Activated naive CD4-positive, alpha-beta T cell treated with anti-CD3 and anti-CD28 coated beads, Interleukin-2, amount 50 U/mL, for 24 hours (primary cell): ENCODE measurements at regions not wholly inside any gene's neighbourhood (a gene's known extent, or its start where the extent isn't known, plus 50 kb on each side); places are given as distances from the start of the nearest gene placed in this dataset.

ENCODE experiments used
- H3K27ac Mint-ChIP-seq: one replicate; pipeline ENCODE4 v1.8.0; 2021; ENCODE audit warnings: mild to moderate bottlenecking, mixed read lengths
- H3K27me3 Mint-ChIP-seq: one replicate; pipeline ENCODE4 v1.8.0; 2021; ENCODE audit warnings: mixed read lengths
- H3K36me3 Mint-ChIP-seq: one replicate; pipeline ENCODE4 v1.8.0; 2021; ENCODE audit warnings: mixed read lengths
- H3K4me1 Mint-ChIP-seq: one replicate; pipeline ENCODE4 v1.8.0; 2021; ENCODE audit warnings: mixed read lengths
- H3K4me3 Mint-ChIP-seq: one replicate; pipeline ENCODE4 v1.8.0; 2021; ENCODE audit warnings: mild to moderate bottlenecking, mixed read lengths
- H3K9me3 Mint-ChIP-seq: one replicate; pipeline ENCODE4 v1.8.0; 2021; ENCODE audit warnings: mixed read lengths

DNA sequence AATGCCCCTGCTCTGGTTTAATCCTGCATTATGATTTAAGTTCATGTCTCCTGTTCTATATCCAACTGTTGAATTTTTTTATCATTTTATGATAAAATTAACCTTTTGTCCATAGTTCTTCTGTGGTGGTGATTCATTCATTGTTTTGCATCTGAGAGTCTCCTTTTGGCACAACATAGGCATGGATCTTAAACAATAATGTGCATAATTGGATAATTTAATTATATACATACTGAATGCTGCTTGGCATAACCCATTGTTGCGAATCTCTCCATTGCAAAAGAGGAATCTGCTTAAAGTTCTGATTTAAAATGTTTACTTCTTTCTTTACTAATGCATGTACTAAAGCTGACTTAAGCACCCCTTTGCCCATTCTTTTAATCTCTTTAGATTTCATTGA, 2788.4 kb downstream of the PCDH9 start:
- no peaks in the 10 kb centered on the region for H3K4me1 Mint-ChIP-seq
- no peak overlapping the region for H3K27ac Mint-ChIP-seq
- no peaks in the 10 kb centered on the region for H3K27me3 Mint-ChIP-seq
- no peaks in the 10 kb centered on the region for H3K36me3 Mint-ChIP-seq
- H3K4me3 Mint-ChIP-seq, result no peak overlapping the region
- H3K9me3 Mint-ChIP-seq, result peaks cover 4% of the 10 kb centered on the region

DNA sequence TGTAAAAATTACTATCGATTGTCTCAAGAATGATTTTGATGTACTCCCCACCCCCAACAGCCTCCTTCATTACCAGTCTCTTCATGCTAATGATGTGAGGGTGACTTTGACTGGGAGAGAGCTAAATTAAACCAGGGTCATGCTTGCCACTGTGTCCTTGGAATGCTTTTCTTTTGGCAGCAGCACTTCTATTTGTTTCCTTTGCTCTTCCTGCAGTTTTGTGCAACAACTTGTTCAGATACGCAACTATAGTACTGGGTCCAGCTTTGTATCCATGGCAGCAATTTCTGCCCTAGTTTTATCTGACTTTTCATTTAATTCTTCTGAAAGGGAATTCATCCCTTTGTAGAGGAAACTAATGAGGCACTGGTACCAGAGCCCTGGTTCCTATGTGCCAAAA, 2792.1 kb downstream of the PCDH9 start:
- peaks cover 4% of the 10 kb centered on the region for H3K9me3 Mint-ChIP-seq
- no peaks in the 10 kb centered on the region for H3K27me3 Mint-ChIP-seq
- no peaks in the 10 kb centered on the region for H3K36me3 Mint-ChIP-seq
- H3K27ac Mint-ChIP-seq, result no peak overlapping the region
- H3K4me3 Mint-ChIP-seq, result no peak overlapping the region
- no peaks in the 10 kb centered on the region for H3K4me1 Mint-ChIP-seq

DNA sequence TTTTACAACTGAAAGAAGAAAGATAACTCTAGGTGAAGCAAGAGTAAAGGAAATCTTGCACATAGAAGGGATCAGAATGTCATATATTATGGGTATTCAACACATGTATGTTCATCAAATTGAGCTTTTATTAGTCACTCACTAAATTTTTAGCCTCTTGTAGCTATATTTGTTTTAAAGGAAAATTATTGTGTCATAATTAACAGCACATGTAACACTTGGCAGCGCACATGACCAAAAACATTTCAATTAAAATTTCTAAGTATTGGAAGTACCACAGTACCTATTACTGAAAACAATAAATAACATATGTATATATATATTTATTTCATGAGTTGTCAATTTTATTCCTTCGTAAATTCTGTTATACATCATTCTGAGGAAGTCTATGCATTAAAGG, 2800.4 kb downstream of the PCDH9 start:
- no peak overlapping the region for H3K4me3 Mint-ChIP-seq
- H3K27me3 Mint-ChIP-seq, result no peaks in the 10 kb centered on the region
- H3K27ac Mint-ChIP-seq, result no peak overlapping the region
- no peaks in the 10 kb centered on the region for H3K4me1 Mint-ChIP-seq
- no peaks in the 10 kb centered on the region for H3K9me3 Mint-ChIP-seq
- no peaks in the 10 kb centered on the region for H3K36me3 Mint-ChIP-seq

DNA sequence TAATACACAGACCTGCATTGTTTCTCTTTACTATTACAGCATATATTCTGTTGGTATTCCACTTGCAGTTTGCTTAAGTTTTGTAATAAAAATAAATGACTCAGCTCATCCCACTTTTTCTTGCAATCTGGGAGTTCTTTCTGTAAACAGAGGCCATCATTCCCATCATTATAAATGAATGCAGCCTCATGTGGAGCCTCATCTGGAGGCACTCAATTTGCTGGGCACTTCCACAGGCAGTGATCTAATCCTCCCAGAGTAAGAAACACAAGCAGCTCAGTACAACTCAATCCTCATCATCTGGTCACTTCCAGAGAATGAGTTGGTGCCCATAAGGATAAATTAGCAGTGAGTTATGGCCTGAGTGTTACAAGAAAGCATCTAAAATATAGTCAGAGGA, 2801.9 kb downstream of the PCDH9 start:
- Mint-ChIP-seq H3K4me1 (no peaks in the 10 kb centered on the region), H3K9me3 (no peaks in the 10 kb centered on the region), H3K36me3 (no peaks in the 10 kb centered on the region), H3K27ac (no peak overlapping the region), H3K27me3 (no peaks in the 10 kb centered on the region), H3K4me3 (no peak overlapping the region)

DNA sequence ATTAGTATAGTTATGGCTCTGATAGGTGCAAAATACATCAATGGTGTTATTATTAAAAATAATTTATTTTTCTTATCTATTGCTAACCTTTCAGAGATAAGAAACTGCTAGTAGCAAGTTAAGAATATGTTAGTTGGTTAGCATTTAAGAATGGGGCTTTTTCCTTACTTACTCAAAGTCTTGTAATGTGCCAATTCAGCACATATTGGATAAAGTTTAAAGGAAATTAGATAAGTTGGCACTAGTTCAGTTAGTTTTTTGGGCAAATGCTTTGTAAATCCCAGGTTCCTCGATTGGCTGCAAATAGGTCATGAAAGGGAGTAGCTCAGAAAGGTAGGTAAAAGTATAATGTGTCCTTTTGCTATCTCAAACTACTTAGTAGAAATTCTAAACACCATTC, 2806.7 kb downstream of the PCDH9 start:
- no peak overlapping the region for H3K27ac Mint-ChIP-seq
- no peaks in the 10 kb centered on the region for H3K36me3 Mint-ChIP-seq
- no peak overlapping the region for H3K4me3 Mint-ChIP-seq
- no peaks in the 10 kb centered on the region for H3K9me3 Mint-ChIP-seq
- no peaks in the 10 kb centered on the region for H3K27me3 Mint-ChIP-seq
- no peaks in the 10 kb centered on the region for H3K4me1 Mint-ChIP-seq

DNA sequence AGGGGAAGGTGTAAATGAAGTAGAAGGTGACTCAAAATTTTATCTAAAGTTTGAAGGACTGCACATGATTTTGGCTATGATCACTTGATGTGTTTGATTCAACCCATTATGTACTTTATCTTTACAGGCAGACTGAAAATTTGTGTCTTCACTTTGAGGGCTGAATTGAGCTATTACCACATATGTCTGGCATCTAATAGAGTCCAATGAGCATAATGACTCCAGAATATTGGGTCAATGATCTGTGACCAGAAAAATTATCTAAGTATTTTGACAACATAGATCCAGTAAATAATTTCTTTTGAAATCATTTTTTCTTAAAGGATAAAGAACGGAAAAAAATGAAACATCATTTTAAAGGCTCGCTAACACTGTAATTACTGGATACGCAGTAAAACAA, 2810.0 kb downstream of the PCDH9 start:
- Mint-ChIP-seq H3K4me1 (no peaks in the 10 kb centered on the region), H3K27me3 (no peaks in the 10 kb centered on the region), H3K9me3 (no peaks in the 10 kb centered on the region)

DNA sequence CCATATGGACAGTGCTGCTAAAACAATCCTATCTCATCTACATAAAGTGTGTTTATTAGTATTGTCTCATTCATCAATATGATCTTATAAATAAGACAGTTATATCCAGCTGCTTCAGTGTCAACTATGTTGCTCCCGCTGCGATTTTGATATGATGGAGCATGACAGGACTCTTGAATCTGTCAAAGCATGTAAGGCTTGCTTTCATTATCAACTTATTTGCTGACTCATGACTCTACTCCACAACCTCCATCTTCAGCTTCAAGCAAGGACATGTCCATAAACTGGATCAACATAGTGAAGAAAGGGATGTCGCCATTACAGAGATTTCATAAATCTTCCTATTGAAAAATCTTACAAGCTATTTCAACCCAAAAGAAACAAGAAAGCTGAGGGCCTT, 2812.6 kb downstream of the PCDH9 start:
- Mint-ChIP-seq H3K4me3 (no peak overlapping the region), H3K4me1 (no peaks in the 10 kb centered on the region), H3K27ac (no peak overlapping the region), H3K27me3 (no peaks in the 10 kb centered on the region), H3K36me3 (no peaks in the 10 kb centered on the region), H3K9me3 (peaks cover 4% of the 10 kb centered on the region)

More for the DNA sequence above, 2810.0 kb downstream of the PCDH9 start:
- Mint-ChIP-seq H3K27ac (no peak overlapping the region), H3K4me3 (no peak overlapping the region), H3K36me3 (no peaks in the 10 kb centered on the region)

DNA sequence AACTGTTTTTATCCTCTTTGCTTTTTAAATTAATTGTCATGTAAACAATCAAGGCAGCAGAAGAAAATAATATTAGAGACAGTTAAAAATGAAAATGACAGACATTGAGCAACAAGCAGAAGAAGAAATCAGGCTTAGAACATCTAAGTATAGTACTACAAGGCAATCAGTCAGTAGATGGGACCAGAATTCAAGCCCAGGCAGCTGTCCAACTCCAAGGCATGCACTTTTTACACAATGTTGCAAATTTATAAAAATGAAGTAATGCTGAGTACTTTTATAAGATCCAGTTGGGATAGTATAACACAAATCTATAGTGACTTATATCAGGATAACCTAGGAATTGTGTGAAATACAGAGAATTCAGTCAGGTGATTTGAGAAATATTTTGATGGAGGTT, 2815.8 kb downstream of the PCDH9 start:
- no peak overlapping the region for H3K27ac Mint-ChIP-seq
- H3K27me3 Mint-ChIP-seq, result no peaks in the 10 kb centered on the region
- H3K4me3 Mint-ChIP-seq, result no peak overlapping the region
- H3K9me3 Mint-ChIP-seq, result peaks cover 4% of the 10 kb centered on the region
- H3K36me3 Mint-ChIP-seq, result no peaks in the 10 kb centered on the region
- no peaks in the 10 kb centered on the region for H3K4me1 Mint-ChIP-seq

DNA sequence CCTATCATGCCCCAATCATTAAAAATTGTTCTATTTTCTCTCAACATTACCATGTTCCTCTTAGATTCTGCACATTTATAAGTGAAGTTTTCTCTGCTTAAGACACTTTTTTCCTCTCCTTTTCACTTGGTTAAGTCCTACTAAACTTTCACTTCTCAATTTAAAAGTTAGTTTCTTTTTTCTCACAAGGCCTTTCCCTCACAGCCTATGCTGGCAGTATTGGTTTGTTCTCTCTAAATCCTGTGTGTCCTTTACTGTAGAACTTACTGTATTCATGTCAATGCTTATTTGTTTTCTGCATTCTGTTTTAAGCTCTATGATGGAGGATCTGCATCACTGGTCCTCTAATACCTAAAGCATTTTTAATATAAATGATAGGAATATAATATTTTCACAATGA, 2816.6 kb downstream of the PCDH9 start:
- no peak overlapping the region for H3K27ac Mint-ChIP-seq
- H3K36me3 Mint-ChIP-seq, result no peaks in the 10 kb centered on the region
- no peaks in the 10 kb centered on the region for H3K4me1 Mint-ChIP-seq
- H3K27me3 Mint-ChIP-seq, result no peaks in the 10 kb centered on the region
- no peak overlapping the region for H3K4me3 Mint-ChIP-seq
- peaks cover 4% of the 10 kb centered on the region for H3K9me3 Mint-ChIP-seq

DNA sequence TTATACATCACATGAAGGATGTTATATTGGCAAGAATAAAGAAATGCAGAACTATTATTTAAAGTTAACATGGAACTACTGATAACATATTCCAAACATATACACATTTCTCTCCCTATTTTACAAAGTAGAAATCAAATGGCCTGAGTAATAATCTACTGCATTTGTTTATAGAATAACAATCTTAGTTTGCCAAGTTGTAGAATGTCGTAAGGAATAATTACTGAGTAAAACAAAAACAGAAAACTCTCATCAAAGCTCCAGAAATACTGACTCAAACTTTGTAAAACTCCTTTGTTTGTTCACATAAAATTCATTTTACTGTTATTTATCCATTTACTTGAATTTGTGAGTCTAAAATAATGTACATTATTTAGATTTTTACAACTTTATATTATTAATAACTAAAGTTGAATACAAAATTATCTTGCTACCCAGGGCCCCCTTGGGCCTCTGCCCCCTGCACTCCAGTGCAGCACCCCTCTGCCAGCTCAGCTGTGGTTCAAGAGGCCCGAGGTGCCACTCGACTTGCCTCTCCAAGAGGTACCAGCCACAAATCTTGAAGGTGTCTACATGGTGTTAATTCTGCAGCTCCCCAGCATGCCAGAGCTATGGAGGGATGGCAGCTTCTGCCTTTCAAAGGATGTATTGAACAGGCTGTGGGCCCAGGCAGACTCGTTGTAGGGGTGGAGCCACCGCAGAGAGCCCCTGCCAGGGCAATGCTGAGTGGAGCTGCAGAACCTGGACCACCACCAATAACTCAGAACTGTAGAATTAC, 2819.7 kb downstream of the PCDH9 start:
- peaks cover 4% of the 10 kb centered on the region for H3K9me3 Mint-ChIP-seq
- no peak overlapping the region for H3K4me3 Mint-ChIP-seq
- H3K27ac Mint-ChIP-seq, result no peak overlapping the region
- no peaks in the 10 kb centered on the region for H3K4me1 Mint-ChIP-seq
- H3K36me3 Mint-ChIP-seq, result no peaks in the 10 kb centered on the region
- H3K27me3 Mint-ChIP-seq, result no peaks in the 10 kb centered on the region

DNA sequence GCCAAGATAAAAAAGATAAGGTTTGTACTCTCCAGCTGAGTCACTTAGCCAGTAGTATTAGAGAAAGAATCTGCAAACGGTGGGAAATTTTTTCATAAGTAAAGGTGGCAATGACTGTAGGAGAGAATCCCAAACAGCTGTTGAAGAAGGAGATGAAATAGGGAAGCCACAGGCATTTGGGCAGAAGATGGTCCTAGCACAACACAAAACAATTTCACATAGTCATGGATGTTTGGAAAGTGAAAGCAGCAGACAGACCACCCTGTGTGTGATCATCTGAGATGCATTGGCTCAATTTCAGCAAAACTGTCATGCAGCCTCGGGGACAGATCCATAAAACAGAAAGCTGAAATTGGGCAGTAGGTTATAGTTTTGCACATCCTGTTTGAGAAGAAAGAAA, 2832.4 kb downstream of the PCDH9 start:
- no peaks in the 10 kb centered on the region for H3K27me3 Mint-ChIP-seq
- H3K27ac Mint-ChIP-seq, result no peak overlapping the region
- H3K36me3 Mint-ChIP-seq, result no peaks in the 10 kb centered on the region
- no peaks in the 10 kb centered on the region for H3K9me3 Mint-ChIP-seq
- H3K4me3 Mint-ChIP-seq, result no peak overlapping the region
- H3K4me1 Mint-ChIP-seq, result no peaks in the 10 kb centered on the region

DNA sequence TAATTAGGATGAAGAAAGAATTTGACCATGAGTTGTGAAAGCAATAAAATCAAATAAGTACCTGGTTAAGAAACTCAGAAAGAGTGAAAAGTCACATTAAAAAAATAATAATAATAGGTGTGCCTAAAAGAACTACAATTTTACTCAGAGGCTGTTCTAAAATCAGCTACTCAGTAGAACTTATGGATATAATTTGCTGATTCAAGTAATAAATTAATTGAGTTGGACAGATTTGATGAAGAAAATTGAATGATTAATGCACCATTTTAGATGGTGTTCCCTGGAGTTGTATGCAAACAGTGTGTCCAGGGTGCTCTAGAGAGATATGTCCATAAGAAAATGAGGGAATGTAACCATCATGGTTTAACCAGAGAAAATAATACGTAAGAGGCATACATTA, 2852.5 kb downstream of the PCDH9 start:
- peaks cover 15% of the 10 kb centered on the region for H3K9me3 Mint-ChIP-seq

DNA sequence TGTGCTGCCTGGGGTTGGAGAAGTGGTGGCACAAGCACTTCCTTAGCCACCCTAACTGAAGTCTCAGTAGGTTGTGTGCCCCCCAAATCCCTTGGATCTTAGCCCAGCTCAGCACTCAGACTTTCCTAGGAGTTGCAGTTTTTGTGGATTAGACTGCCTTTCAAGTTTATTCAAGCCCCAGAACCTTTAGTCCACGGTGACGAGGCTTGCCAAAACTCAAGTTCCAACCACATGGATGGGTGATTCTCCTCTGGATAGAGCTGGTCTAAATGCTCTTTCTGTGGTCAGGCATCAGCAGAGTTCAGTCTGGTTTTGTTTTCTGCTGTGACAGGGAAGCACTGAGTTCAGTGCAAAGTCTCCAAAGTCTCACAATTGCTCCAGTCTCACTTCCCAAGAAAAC, 2858.7 kb downstream of the PCDH9 start:
- Mint-ChIP-seq H3K4me1 (no peaks in the 10 kb centered on the region), H3K27me3 (no peaks in the 10 kb centered on the region), H3K27ac (no peak overlapping the region), H3K36me3 (no peaks in the 10 kb centered on the region), H3K9me3 (peaks cover 20% of the 10 kb centered on the region), H3K4me3 (no peak overlapping the region)

More for the DNA sequence above, 2852.5 kb downstream of the PCDH9 start:
- H3K27ac Mint-ChIP-seq, result no peak overlapping the region
- H3K4me3 Mint-ChIP-seq, result no peak overlapping the region
- no peaks in the 10 kb centered on the region for H3K36me3 Mint-ChIP-seq
- no peaks in the 10 kb centered on the region for H3K4me1 Mint-ChIP-seq
- H3K27me3 Mint-ChIP-seq, result no peaks in the 10 kb centered on the region

DNA sequence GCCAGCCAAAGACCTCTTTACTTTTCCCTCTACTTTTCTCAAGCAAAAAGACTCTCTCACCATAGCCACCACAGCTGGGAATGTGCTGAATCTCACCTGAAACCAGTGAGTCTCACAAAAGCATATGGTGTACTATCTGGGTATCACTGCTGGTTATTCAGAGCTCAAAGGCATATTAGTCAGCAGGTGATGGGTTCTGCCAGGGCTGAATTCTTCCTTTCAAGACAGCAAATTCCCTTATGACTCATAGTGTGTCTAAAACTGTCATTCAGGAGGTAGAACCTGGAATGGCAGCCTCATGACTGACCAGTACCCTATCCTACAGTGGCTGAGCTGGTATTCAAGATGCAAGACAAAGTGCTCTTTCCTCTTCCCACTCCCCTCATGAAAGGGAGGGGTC, 2859.1 kb downstream of the PCDH9 start:
- no peaks in the 10 kb centered on the region for H3K36me3 Mint-ChIP-seq
- no peaks in the 10 kb centered on the region for H3K27me3 Mint-ChIP-seq
- no peaks in the 10 kb centered on the region for H3K4me1 Mint-ChIP-seq
- peaks cover 20% of the 10 kb centered on the region for H3K9me3 Mint-ChIP-seq
- no peak overlapping the region for H3K27ac Mint-ChIP-seq
- no peak overlapping the region for H3K4me3 Mint-ChIP-seq

DNA sequence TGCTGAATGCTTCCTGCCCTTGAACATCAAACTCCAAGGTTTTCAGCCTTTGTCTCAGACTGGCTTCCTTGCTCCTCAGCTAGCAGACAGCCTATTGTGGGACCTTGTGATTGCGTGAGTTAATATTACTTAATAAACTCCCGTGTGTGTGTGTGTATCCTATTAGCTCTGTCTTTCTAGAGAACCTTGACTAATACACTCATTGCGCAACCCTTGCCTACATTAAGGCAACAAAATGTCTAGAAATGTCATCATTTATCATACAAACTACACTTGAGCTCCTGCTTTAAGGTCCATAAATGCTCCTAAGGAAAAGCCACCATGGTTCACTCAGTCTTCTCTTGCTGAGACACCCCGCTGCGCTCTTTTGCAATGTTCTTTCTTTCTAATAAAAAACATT, 2861.0 kb downstream of the PCDH9 start:
- no peaks in the 10 kb centered on the region for H3K27me3 Mint-ChIP-seq
- H3K4me3 Mint-ChIP-seq, result no peak overlapping the region
- no peaks in the 10 kb centered on the region for H3K4me1 Mint-ChIP-seq
- H3K9me3 Mint-ChIP-seq, result peaks cover 18% of the 10 kb centered on the region
- H3K36me3 Mint-ChIP-seq, result no peaks in the 10 kb centered on the region
- H3K27ac Mint-ChIP-seq, result no peak overlapping the region

DNA sequence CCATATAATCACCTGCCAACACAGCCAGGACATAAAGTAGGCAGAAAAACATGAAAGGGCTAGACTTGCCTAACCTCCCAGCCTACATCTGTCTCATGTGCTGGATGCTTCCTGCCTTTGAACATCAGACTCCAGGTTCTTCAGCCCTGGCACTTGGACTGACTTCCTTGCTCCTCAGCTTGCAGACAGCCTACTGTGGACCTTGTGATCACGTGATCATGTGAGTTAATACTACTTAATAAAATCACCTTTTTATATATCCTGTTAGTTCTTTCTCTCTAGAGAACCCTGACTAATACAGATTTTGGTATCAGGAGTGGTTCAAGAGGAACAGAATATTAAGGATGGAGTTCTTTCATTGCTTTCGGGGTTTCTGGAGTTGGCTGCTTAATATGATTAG, 2867.6 kb downstream of the PCDH9 start:
- Mint-ChIP-seq H3K36me3 (no peaks in the 10 kb centered on the region), H3K4me1 (no peaks in the 10 kb centered on the region), H3K27me3 (no peaks in the 10 kb centered on the region), H3K4me3 (no peak overlapping the region), H3K27ac (no peak overlapping the region), H3K9me3 (peaks cover 5% of the 10 kb centered on the region)

DNA sequence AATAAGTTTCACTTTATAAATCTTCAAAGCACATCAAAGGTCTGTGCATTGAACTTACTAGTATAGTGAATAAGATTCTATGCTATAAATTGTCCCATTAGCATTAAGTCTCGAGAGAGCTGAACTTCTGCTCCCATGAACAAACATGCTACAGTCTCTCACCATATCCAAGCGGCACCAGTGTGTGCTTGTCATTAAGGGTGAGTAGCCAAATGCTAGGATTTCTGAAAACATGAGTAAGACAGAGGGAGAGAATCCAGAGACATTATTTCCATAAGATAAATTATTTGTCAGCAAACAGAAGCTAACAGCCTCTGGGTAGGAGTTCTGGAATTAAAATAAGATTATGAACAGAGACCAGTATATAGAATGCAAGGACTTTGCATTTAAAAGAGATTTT, 2882.5 kb downstream of the PCDH9 start:
- H3K4me3 Mint-ChIP-seq, result no peak overlapping the region
- peaks cover 16% of the 10 kb centered on the region for H3K9me3 Mint-ChIP-seq
- H3K4me1 Mint-ChIP-seq, result no peaks in the 10 kb centered on the region
- H3K27ac Mint-ChIP-seq, result no peak overlapping the region
- no peaks in the 10 kb centered on the region for H3K27me3 Mint-ChIP-seq
- H3K36me3 Mint-ChIP-seq, result no peaks in the 10 kb centered on the region
